ENCODE measurements at regions not wholly inside any gene's neighbourhood (a gene's known extent, or its start where the extent isn't known, plus 50 kb on each side); places are given as distances from the start of the nearest gene placed in this dataset.

- no peak for DNase-seq (ENCODE audit: low spot score)
These were observed 358.0 kb upstream of the FAT3 start for GRCh38 chr11:91866642-91867041.

DNA sequence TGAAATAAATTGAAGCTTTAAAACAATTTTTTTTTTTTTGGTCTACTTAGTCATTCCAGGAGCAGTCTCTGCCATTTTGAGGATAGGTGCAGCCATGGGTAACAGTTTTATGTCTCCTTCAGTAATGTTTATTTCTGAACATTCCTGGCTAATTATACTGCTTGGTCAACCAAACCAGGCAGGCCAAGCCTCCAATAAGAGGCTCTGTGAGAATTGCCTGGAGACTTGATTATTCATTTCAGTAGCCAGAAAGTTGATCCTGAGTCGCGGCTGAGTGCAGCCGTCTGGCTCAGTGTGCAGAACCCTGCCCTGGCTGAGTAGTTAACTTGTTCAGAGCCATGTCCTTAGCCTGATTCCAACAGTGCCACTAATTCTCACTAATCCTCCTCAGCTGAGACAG lies 364.0 kb upstream of the FAT3 start:
- DNase-seq (ENCODE audit: low spot score) = no peak

- DNase-seq (ENCODE audit: low spot score) = no peak
These were observed 365.0 kb upstream of the FAT3 start for GRCh38 chr11:91859666-91860065.

GRCh38 chr11:91857179-91857578 lies 367.4 kb upstream of the FAT3 start:
- no peak for DNase-seq (ENCODE audit: low spot score)

DNA sequence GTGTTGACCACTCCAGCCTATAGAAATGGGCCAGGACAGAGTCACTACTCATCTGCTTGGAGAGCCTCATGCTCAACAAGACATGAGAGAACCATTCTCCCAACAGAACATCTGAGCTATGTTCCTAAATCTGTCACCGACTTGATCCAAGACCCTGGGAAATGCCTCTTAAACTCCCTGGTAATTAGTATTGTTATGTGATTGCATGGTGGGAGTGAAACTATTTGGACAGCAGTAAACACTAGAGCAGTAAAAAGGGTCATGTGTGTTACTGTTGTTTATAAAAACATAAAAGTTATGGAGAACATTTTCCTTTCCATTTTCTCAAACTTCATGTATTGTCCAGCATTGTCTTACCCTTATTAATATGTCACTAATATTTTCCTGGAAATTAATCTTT lies 369.8 kb upstream of the FAT3 start:
- DNase-seq (ENCODE audit: low spot score) = no peak

DNA sequence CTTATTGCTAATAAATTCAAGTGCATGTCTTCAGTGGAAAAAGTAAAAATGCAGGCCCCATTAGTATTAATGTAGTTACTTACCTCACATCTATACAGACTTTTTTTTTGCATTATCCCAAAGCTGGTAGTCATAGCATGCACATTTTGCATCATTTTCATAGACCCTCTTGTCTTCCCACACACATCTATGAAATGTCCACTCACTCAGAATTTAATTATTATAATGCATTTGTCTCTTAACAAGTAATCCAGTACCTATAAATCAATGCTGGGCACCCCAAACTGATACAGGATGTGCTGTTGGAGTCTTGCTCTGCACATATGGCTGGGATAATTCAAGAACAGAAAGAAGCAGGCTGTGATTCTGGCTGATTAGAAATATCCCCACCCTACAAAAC lies 370.4 kb upstream of the FAT3 start:
- DNase-seq (ENCODE audit: low spot score) = no peak

- no peak for DNase-seq (ENCODE audit: low spot score)
These were observed 372.7 kb upstream of the FAT3 start for GRCh38 chr11:91851908-91852307.

DNA sequence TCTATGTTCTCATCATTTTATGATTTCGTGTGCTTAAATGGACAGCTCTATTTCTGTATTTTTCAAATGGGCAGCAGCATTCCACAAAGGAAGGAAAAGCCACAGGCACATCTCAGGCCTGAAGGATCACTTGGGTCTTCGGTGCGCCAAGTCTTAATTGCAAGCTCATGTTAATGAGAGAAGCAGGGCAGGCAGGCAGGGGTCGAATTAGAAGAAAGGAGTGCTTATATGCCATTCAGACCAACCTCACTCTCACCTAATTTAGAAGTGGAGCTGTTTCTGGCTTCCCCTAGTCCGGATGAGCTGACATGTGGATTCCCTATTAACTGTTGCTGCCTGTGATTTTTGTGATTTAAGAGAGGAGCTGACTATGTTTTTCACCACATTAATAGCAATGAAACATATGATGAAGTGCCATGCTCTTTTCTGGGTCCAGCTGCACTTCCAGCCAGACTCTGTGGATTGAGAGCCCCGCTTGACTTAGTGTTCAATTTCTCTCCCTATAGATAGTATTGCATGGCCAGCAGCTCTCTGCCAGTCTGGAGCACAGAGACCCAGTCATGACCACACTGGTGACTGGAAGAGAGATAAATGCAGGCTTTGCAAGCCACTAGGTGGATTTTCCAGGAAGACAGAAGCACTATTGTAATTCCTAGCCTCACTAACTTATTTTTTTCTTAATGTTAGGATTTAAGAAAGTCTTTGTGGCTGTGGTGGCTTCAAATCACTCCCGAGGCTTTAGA lies 373.9 kb upstream of the FAT3 start:
- no peak for DNase-seq (ENCODE audit: low spot score)

DNA sequence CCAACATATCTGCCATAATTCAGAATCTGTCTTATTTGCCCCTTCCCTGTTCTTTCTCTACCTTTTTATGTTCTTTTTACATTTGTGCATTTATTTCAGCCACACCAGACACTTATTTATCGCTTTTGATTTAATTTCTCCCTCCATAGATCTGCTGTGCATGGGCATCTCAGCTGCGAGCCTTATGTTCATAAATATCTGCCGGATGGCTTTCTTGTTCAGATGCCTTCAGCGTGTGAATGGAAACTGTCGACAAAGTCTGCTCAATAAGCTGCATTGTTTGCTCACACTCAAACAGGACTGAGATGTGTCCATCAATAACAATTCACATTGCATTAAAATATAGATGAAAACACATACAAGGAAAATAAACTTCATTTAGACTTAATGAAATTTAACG lies 374.6 kb upstream of the FAT3 start:
- DNase-seq (ENCODE audit: low spot score) = no peak

DNA sequence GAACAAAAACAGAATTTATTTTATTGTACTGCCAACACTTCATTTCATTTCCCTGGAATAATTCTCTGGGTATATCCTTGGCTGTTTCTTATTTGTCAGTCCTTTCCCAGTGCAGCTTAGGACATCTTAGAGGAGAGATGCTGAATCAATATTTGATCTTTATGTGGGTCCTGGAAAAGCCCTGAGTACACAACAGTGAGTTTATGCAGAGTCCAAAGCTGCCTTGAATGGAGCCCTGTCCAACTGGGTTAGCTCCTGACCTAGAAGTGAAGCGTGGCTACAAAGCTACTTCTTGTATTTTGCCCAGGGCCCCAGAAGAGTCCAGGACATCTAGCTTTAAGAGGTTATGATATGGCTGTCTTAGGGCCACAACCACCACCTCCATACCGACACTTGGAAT lies 378.0 kb upstream of the FAT3 start:
- no peak for DNase-seq (ENCODE audit: low spot score)

GRCh38 chr11:91846002-91846401 lies 378.6 kb upstream of the FAT3 start:
- no peak for DNase-seq (ENCODE audit: low spot score)

DNA sequence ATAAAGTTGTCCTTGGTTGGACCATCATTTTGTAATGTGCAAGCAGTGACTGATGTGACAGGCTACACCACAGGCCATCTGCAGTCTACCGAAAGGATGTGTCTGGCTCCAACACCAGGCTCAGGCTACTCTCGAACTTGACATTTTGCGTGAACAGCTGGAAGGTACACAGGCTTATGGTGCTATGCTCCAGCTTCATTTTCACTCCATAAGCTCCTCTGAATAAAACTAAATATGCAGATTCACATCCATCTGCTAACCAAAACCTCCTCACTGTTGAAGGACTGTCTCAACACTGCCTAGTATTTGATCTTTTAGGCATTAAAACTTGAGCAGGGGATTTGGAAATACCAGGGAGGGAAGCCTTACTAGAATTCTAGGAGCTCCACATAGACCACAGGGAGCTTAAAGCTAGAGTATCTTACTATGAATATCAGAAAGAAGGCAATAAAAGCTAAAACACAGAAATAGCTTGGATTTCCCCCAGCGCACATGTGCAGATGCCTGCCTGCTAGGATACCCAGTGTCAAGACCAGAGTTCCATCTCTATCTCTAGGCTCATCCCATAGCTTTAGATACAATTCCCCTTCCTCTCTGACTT lies 383.9 kb upstream of the FAT3 start:
- DNase-seq (ENCODE audit: low spot score) = peak; percentile 95

DNA sequence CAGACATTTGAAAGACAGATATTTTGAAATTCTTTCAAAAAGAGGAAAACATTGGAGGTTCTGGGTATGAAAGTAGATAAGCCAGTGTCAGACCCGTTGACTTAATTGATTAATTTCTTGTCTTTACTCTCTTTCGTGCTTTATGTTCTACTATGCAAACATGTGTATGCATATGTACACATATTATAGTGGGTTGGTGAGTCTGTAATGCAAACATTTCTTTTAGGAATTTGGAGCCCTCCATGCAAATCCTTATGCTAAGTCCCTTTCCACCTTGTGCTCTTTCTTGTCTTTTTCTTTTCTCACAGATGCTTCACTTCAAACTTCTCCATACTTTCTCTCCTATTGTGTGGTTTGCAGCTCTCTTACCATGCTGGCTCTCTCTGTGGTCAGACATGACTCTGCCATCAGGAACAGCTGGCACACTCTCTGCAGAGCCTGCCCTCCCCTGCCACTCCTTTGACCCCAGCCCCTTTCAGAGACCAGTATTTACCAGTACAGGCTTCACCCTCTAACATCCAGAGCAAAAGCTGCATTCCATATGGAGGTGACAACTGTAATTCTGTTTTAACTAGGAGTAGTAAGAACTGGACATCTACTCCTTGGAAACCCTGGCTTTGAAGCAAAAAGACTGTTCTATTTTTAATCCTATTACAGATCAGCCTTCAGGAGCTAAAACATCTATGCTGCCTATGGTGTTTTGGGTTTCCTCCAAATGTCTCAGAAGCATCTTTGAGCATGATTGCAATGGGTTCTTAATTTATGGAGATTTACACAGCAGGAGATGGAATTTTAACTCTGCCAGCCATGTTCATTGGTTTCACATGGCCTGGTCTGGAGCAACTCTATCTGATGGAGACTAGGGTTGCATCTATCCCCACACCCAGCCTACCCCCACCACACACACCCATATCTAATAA lies 386.9 kb upstream of the FAT3 start:
- no peak for DNase-seq (ENCODE audit: low spot score)

- DNase-seq (ENCODE audit: low spot score) = no peak
These were observed 389.5 kb upstream of the FAT3 start for GRCh38 chr11:91835051-91835560.

DNA sequence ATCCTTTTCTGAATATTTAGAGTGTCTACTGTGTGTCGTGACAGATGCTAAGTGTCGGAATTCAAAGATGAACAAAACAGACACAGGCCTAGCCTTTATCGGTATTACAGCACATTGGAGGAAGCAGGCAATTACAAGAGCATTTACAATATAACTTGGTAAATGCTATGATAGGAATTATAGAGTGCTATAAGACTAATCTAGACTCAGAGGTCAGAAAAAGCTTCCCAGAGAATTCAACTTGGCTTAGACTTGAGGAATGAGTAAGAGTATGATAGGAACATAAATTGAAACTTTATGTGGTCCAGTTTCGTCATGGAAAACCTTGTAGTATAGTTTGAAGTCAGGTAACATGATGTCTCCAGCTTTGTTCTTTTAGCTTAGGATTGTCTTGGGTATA lies 395.7 kb upstream of the FAT3 start:
- no peak for DNase-seq (ENCODE audit: low spot score)

- no peak for DNase-seq (ENCODE audit: low spot score)
These were observed 398.8 kb upstream of the FAT3 start for GRCh38 chr11:91825777-91826176.

DNA sequence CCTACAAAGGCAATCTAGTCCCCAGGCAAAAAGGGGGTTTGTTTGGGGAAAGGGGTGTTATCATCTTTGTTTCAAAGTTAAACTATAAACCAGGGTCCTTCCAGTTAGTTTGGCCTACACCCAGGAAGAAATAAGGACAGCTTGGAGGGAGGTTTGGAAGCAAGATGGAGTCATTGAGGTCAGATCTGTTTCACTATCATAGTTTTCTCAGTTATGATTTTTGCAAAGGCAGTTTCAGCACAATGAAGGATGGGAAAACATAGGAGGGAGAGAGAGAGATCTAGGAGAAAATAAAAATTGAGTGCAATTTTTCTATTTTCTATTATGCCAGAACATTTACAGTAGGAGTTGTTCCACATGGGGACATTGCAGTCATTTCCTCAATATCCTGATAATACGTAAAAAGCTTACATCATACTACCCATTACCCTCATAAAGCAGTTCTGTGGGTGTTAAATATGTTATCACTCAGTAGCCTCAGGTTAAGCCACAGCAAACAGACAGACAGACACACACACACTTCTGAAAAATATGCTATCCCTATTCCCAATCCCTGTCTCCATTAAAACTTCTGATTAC lies 401.3 kb upstream of the FAT3 start:
- DNase-seq (ENCODE audit: low spot score) = no peak

DNA sequence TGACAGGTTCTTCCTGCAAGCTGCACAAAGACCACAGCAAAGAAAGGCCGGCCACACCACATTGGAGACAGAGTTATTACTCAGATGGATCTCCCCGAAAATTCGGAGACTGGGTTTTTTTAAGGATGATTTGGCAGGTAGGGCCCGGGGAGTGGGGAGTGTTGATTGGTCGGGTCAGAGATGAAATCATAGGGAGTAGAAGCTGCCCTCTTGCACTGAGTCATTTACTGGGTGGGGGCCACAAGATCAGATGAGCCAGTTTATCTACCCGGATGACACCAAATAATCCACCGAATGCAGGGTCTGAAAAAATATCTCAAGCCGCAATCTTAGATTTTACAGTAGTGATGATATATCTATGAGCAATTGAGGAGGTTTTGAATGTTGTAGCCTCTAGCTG lies 401.8 kb upstream of the FAT3 start:
- no peak for DNase-seq (ENCODE audit: low spot score)

DNA sequence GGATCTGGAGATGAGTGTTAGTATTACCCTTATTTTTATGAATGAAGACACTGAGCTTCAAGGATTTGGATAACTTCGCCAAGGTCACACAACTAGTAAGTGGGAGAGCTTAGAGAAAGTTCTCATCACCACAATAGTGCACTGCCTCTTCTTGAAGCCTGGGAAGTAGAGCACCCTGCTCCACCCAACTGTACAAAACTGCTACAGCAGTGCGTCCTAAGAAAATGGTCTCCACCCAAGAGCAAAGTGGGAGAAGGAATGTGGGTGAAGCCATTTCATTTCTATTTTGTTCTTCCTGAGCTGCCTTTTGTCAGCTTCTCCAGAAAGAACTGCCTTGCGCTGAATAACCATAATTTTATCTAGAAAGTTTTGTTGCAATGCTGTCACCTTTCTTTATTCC lies 403.9 kb upstream of the FAT3 start:
- DNase-seq (ENCODE audit: low spot score) = no peak

GRCh38 chr11:91819777-91820176 lies 404.8 kb upstream of the FAT3 start:
- DNase-seq (ENCODE audit: low spot score) = no peak

DNA sequence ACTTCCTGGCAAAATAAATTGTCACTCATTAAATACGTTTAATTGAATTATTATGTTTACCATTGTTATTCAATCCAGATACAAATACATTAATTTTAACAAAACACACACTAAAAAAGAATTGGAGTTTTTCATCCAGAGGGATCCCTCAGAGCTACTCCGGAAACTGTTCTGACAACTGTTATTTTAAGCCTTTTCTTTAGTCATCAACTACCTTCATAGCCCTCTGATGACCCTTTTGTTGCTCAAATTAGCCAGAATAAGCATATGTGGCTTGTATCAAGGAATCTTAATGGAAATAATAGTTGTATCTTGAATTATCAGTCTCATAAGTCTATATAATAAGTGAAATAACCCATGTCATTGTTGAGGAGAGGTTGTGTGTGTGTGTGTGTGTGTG lies 405.4 kb upstream of the FAT3 start:
- DNase-seq (ENCODE audit: low spot score) = no peak

DNA sequence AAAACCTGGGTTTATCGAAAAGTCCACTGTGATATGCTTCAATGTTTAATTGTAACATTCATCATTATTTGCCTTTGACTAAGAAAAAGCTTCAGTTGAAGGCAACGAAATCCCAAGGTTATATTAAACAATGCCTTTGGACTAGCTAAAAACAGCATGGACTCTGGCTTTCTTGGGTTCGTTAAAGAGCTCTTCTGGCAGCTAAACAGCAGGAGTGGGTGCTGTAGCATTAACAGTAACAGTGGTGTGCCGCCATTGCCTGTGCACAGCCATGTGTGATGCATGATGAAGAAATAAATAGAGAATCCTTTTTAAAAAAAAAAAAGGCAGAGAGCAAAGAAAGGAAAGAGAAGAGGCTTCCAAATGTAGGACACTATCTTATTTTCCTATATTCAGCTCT lies 406.6 kb upstream of the FAT3 start:
- no peak for DNase-seq (ENCODE audit: low spot score)
